ENCODE measurements at regions not wholly inside any gene's neighbourhood (a gene's known extent, or its start where the extent isn't known, plus 50 kb on each side); places are given as distances from the start of the nearest gene placed in this dataset.

DNA sequence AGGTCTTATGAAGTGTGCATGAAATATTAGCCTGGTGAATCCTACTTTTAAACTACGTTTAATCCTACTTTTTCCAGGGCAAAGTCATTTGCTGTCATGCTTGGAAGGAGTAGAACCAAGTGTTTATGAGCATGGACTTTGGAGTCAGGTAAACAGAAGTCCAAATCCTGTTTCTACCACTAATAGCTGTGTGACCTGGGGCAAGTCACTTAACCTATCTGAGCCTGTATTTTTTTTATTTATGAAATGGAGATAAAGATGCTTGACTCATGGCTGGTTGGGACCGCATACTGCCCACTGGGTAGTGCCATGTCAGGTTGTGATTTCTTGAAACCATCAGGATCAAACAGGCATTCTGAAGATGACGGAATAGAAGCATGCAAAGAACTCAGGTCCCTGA is 249.6 kb downstream of the BAMBI start:
- TF ChIP-seq, protein P1, sequence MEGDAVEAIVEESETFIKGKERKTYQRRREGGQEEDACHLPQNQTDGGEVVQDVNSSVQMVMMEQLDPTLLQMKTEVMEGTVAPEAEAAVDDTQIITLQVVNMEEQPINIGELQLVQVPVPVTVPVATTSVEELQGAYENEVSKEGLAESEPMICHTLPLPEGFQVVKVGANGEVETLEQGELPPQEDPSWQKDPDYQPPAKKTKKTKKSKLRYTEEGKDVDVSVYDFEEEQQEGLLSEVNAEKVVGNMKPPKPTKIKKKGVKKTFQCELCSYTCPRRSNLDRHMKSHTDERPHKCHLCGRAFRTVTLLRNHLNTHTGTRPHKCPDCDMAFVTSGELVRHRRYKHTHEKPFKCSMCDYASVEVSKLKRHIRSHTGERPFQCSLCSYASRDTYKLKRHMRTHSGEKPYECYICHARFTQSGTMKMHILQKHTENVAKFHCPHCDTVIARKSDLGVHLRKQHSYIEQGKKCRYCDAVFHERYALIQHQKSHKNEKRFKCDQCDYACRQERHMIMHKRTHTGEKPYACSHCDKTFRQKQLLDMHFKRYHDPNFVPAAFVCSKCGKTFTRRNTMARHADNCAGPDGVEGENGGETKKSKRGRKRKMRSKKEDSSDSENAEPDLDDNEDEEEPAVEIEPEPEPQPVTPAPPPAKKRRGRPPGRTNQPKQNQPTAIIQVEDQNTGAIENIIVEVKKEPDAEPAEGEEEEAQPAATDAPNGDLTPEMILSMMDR (IDR thresholded peaks at IDR 0.05), result no peak
- TF ChIP-seq POLR2A (IDR thresholded peaks at IDR 0.05) (no peak), EP300 (IDR thresholded peaks at IDR 0.05) (no peak)
